GM12873 (cell line): ENCODE measurements at regions not wholly inside any gene's neighbourhood (a gene's known extent, or its start where the extent isn't known, plus 50 kb on each side); places are given as distances from the start of the nearest gene placed in this dataset.

Experiments used
- CTCF ChIP-seq: IDR thresholded peaks from 2 replicates; pipeline ENCODE4 v1.5.1; 2012; ENCODE audit warnings: low read depth, mild to moderate bottlenecking, moderate library complexity, low read length, control low read depth; ENCODE audit not compliant: insufficient read depth; ENCODE audit errors: missing control alignments

GRCh38 chr1:96445302-96445701 lies 276.3 kb upstream of the PTBP2 start:
- TF ChIP-seq CTCF = no peak

- no peak for TF ChIP-seq CTCF
Observed at GRCh38 chr1:96464066-96464465, 257.5 kb upstream of the PTBP2 start.

- no peak for TF ChIP-seq CTCF
Observed at GRCh38 chr1:96464522-96464921, 257.1 kb upstream of the PTBP2 start.

- no peak for TF ChIP-seq CTCF
Observed at GRCh38 chr1:96464991-96465390, 256.6 kb upstream of the PTBP2 start.

- no peak for TF ChIP-seq CTCF
Observed at GRCh38 chr1:96465441-96465840, 256.1 kb upstream of the PTBP2 start.

- no peak for TF ChIP-seq CTCF
Observed at GRCh38 chr1:96466842-96467241, 254.7 kb upstream of the PTBP2 start.

GRCh38 chr1:96472471-96472870 lies 249.1 kb upstream of the PTBP2 start:
- TF ChIP-seq CTCF = no peak
